Gastrocnemius medialis (tissue), 4 donors: ENCODE measurements at regions not wholly inside any gene's neighbourhood (a gene's known extent, or its start where the extent isn't known, plus 50 kb on each side); places are given as distances from the start of the nearest gene placed in this dataset.

Experiments
- POLR2A ChIP-seq, 2 donors: fragments of 450-650 bp; IDR thresholded peaks; one replicate each; pipeline ENCODE4 v1.6.1; 2017; ENCODE audit warnings: antibody characterized with exemption in 2 of 2, mild to moderate bottlenecking in 2 of 2, moderate library complexity in 2 of 2
- TF ChIP-seq, protein P1 (sequence below), 5 experiments: fragments of 450-650 bp in 3 of 5; fragments of 200-600 bp in 2 of 5; sonication (generic) in 2 of 5; IDR thresholded peaks in 4 of 5; conservative IDR thresholded peaks in 1 of 5; 1 replicate in 4 of 5; 2 replicates in 1 of 5; pipeline ENCODE4 v1.5.1; 2016 to 2019; ENCODE audit warnings: antibody characterized with exemption in 5 of 5, mild to moderate bottlenecking in 3 of 5, moderate library complexity in 3 of 5

DNA sequence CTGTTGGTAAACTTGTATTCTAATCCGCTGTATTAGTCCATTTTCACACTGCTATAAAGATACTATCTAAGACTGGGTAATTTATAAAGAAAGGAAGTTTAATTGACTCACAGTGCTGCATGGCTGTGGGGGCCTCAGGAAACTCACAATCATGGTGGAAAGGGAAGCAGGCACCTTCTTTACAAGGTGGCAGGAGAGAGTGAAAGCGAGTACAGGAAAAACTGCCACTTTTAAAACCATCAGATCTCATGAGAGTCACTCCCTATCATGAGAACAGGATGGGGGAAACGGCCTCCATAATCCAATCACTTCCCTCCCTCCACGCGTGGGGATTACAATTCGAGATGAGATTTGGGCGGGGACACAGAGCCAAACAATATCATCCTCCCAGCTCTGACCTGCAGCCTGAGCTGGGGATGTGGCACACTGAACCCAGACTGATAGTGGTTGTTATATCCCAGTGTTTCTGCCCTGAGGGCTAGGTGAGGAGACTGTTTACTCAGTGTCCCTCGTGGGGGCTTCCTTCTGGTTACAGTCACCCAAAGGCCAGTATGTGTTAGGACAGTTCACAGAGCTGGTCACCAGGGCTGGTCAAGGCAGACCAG lies 488.3 kb downstream of the KDM4C start:
- TF ChIP-seq, protein P1, sequence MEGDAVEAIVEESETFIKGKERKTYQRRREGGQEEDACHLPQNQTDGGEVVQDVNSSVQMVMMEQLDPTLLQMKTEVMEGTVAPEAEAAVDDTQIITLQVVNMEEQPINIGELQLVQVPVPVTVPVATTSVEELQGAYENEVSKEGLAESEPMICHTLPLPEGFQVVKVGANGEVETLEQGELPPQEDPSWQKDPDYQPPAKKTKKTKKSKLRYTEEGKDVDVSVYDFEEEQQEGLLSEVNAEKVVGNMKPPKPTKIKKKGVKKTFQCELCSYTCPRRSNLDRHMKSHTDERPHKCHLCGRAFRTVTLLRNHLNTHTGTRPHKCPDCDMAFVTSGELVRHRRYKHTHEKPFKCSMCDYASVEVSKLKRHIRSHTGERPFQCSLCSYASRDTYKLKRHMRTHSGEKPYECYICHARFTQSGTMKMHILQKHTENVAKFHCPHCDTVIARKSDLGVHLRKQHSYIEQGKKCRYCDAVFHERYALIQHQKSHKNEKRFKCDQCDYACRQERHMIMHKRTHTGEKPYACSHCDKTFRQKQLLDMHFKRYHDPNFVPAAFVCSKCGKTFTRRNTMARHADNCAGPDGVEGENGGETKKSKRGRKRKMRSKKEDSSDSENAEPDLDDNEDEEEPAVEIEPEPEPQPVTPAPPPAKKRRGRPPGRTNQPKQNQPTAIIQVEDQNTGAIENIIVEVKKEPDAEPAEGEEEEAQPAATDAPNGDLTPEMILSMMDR (IDR thresholded peaks at IDR 0.05 in 4 of 5, conservative IDR thresholded peaks at IDR 0.05 in 1 of 5), result no peak
- no peak for TF ChIP-seq POLR2A (IDR thresholded peaks at IDR 0.05)
